GM18502 (cell line): ENCODE measurements at regions not wholly inside any gene's neighbourhood (a gene's known extent, or its start where the extent isn't known, plus 50 kb on each side); places are given as distances from the start of the nearest gene placed in this dataset.
"Not testable (repeated sequence)": the region's sequence is repeated elsewhere in the genome, so short reads cannot be mapped to it uniquely, and the experiment has no call there.

Experiments
- ATAC-seq: cut with Tn5 transposase; IDR thresholded peaks from one replicate; pipeline ENCODE4 v1.9.1; 2021; ENCODE audit warnings: mild to moderate bottlenecking; ENCODE audit not compliant: unreplicated experiment, poor library complexity

DNA sequence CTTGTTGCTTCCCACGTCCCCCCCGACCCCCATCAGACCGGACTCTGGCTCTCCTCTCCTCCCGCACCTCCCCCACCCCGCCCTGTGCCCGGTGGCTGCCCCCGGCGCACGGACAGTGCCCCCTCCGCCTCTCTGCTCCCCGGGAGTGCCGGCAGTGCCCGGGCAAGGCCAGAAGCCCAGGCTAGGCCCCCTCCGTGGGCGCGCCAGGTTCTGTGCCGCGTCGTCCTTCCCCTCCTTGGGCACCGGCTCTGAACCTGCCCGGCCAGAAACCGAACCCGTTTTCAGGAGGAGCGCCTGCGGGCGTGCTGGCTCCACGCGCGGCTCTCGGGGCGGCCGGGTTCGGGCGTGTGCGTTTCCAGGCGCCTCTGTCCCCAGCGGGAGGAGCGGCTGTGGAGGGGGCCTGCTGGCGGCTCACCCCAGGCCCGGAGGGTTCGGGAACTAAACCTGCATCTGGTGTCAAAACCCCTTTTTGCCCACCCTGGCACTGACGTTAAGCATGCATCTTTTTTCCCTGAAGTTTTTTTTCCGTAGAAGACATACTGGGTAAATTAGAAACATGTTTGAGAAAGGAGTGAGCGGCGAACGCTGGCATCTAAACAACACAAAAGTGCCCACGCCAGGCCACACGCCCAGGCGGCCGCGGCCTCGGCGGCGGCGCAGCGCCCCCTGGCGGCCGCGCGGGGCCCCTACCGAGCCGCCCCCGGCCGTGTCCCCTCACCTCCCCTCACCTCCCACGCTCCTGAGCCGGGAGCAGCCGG lies 123.9 kb upstream of the SLC1A4 start:
- ATAC-seq: peak; percentile 57

DNA sequence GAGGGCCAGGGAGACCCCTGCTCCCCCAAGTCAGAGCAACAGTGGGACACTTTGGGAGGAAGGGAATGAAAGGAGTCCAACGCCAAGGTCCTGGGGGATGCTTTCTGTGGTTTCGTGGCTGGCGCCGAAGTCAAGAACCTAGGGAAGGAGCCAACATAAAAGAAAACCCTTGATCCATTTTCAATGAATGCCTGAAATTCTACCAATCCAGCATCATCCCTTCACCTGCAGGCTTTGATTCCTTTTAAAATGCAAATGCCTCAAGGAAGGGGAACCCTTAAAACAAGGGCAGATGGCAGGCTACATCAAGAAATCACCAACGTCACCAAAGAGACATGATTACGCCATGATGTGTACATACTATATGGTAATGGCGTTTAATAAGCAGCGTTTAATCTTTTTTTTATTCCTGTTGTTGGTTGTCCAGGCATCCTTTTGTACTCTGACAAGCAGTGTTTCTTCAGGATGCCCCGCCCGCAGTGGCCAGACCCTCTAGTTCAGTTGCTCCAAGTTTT lies 123.3 kb upstream of the SLC1A4 start:
- ATAC-seq: no peak

DNA sequence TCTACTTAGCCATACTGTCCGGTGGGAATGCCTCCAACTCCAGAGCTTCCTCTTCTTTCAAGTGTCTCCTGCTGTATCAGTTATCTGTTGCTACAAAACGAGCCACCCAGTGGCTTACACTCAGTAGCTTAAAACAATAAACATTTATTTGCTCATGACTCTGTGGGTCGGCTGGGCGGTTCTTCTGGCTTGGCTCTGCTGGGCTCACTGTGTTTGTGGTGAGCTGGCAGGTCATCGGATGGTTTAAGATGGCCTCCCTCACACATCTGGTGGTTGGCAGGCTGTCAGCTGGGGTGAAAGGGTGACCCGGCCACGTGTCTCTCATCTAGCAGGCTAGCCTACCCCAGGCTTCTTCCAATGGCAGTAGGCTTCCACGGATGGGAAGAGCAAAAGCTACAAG lies 122.4 kb upstream of the SLC1A4 start:
- no peak for ATAC-seq

GRCh38 chr2:64867253-64867996 lies 121.8 kb upstream of the SLC1A4 start:
- ATAC-seq: no peak

GRCh38 chr2:64869126-64869525 lies 120.1 kb upstream of the SLC1A4 start:
- no peak for ATAC-seq

DNA sequence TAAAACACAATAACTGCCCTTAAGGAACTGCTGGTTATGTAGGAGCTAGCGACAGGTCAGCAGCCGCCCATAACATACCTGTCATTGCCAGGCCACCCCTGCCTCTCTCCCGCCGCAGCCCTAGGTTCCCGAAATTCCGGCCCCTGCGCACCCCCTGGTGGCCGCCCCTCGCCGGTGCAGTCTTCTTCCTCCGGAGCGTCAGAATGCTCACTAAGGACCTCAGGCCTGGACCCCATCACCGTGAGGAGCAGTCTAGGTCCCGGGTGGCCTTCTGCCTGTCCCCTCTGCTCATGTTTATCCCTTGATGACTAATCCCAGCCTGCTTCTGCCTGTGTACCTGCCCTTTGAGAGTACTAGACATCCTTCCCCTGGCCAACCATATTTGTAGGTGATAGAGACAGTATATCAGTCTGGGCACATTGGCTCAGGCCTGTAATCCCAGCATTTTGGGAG lies 115.7 kb upstream of the SLC1A4 start:
- peak; percentile 88 for ATAC-seq

- no peak for ATAC-seq
Observed at GRCh38 chr2:64874593-64874992, 114.6 kb upstream of the SLC1A4 start.

DNA sequence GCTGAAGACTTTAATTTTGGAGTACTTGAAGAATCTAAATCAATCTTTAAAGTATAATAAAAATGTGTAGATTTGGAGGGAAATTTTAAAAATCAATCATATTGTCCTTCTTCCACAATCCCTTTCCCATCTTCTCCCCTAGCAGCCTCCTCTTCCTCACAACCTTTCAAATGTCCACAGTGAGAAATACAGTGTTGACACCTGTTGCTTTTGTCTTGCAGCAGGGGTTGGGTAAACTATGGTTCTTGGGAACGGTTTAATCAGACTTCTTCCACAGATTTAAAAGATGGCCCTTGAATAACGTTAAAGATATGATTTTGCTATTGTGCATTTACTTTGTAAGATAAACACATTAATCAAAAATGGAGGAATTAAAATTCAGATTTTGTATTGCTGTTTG lies 113.8 kb upstream of the SLC1A4 start:
- ATAC-seq: no peak

DNA sequence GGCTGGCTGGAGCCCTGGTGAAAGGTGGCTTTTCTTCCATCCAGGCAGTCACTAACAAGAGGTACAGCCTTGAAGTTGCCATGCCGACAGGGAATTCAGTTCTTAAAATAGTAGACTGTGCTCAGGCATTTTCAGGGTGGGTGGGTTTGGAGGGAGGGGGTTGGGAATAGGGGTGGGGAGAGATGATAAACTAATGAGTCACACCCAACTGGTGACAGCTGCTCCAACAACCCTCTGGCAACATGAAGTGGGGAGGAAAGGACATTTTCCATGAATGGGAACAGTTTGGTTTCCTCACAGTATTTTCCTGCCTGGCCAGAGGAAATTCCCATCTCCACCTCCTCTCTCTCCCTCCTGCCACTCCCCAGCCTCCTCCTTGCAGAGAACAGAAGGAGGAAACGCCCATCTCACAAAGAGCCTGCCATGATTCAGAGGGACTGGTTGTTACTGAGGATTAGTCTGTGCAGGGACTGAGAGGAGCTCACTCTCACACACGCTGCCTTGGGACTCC lies 113.0 kb upstream of the SLC1A4 start:
- no peak for ATAC-seq

GRCh38 chr2:64879745-64880144 lies 109.5 kb upstream of the SLC1A4 start:
- no peak for ATAC-seq

DNA sequence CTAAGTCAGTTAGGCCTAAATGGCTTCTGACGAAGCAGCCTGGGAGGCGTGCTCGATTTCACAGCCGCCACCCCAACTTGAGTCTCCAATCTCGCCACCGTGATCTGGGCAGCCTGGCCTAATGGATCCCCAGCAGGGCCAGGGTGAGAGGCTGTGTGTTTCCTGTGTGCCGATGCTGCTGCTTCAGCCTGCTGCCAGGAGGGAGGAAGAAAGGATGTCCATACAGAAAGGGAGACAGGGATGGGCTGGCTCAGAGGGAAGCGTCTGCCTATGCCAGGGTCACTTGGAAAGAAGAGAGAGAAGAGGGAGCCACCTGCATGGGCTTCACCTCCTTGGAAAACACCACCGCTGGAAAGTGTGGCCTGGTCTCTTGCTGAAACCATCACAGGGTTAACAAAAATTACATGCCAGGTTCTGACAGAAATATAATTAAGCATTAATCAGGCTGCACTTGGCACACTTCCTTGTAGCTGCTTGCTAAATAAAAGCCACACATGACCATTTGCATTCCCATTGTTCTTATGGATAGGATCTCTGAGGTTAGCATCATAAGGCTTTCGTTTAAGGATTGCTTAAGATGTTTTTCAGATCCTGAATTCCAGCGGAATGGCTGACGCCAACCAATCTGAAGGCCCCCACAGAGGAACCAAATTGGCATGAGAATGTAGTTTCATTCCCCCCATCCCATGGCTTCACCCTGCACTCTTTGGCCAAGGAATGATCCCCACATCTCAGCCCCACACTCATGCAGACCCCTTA lies 108.8 kb upstream of the SLC1A4 start:
- ATAC-seq: no peak

DNA sequence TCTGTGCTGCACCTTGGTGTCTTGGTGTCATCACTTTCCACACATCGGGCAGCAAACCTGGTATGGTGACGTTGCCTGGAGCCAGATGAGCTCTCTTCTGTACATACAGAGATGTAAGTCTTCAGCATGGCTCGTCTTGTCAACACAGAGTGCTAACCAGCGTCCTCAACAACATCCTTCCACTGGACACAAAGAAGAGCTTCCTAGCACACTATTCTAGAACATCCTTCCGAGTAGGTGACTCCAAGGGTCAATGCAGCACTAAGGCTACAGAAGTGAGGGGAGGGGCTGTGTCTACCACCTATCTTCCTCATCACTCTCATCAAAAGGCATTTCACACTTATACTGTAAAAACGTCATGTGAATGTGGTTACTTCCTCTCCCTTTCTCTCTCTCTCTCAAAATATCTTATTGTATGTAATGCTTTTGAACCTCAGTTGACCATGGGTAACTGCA lies 108.1 kb upstream of the SLC1A4 start:
- no peak for ATAC-seq

DNA sequence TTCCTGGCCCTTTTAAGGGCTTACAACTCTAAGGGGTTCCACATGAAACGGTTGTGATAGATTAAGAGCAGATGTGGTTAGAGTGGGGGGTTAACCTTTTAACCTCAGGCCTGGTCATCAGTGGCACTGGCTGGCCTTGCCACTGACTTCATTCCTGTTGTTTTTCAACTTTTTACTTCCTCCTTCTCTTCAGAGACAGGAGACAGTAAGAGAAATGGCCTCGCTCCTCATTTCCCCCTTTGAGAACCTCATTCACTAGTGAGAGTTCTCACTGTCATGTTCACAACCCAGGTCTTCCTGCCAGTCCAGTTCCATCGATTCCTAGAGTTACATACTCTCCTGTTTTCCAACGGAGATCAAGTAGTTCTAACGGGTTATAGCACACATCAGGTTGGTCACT lies 101.6 kb upstream of the SLC1A4 start:
- no peak for ATAC-seq

DNA sequence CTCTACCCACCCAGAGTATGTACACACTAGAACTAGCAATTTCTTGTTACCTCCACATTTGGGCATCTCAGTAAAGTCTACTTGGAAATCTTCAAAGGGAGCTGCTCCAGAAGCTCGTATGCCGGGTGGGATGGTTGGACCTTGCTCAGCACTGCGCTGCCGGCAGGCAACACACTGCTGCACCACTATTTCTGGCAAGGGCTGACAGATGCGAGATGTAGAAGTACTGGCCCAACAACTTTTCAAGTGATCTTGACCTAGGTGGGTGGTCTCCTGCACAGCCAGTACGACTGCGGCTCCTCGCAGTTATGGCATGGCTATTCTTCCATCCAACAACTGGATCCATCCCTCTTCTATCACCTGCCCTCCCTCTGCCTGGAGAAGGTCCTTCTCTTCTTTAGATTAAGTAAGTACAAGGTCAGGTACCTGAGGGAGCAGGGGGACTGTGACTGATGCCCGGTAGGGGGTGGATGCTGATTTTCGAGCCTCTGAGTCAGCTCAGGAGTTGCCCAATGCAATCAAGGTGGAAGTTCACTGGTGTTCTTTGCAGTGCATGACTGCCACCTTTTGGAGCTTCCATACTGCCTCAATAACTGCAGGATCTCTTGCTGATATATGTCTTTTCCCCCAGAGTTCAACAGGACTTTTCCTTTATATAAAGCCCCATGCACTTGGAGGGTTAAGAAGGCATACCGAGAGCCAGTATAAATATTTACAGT lies 100.4 kb upstream of the SLC1A4 start:
- ATAC-seq: no peak

- no peak for ATAC-seq
Observed at GRCh38 chr2:64889803-64890202, 99.4 kb upstream of the SLC1A4 start.

GRCh38 chr2:64896572-64896971 lies 92.6 kb upstream of the SLC1A4 start:
- not testable (repeated sequence) for ATAC-seq

DNA sequence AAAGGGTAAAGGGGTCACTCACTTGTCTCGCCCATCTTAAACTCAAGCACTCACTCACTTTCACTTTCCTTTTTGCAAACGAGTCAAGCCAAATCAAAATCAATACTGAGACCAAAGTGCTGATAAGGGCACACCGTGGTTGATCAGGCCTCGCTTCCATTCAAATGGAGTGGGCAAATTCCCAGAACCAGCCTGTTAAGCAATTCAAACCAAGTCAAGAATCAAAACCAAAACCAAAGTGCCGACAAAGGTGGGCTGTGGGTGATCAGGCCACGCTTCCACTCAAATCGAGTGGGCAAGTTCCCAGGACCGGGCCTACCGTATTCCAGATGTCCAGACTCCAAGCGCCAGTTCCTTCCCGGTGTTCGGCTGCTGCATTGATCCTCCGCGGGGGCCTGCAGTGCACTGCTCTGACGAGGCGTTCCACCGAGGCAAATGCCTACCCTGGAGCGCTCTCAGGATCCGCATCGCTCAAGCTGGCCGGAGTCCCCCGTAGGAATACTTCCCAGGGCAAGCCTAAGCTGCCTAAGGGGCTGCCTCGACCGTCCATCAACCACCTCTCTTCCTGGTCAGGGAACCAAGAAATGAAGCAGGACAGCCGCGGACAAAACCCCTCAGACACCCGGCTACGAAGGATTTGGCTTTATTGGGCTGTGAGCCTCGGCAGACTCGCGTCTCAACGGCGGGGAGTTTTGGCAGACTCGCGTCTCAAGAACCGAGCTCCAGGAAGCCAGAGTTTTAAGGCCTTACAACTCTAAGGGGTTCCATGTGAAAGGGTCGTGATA lies 89.9 kb upstream of the SLC1A4 start:
- ATAC-seq: no peak

GRCh38 chr2:64899876-64900275 lies 89.3 kb upstream of the SLC1A4 start:
- not testable (repeated sequence) for ATAC-seq
